Ramos (cell line): ENCODE measurements at regions not wholly inside any gene's neighbourhood (a gene's known extent, or its start where the extent isn't known, plus 50 kb on each side); places are given as distances from the start of the nearest gene placed in this dataset.

Source experiments
- in situ Hi-C: fragments of 300-500 bp; cut with MboI; formaldehyde crosslinking; loops from one replicate; pipeline ENCODE4 v1.14.3; 2022; ENCODE audit warnings: low sequenced_read_pairs; ENCODE audit not compliant: unreplicated experiment

DNA sequence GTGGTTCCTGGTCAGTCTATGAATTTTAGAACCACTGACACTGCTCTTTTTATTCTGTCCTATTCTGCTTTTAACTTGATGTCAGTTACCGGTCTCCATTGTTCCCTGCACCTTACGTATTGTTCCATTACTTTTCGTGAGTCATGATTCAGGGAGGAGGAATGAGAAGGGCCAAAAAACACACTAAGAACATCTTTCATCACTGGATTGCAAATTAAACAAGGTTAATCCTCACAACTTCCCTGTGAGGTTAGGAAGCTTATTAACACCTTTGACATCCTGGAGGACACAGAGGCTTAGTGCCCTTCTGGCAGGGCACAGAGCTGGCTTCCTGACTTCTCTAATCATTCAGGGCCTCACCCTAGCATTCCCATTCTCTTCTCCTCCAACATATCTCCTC lies 227.6 kb upstream of the SATB1 start:
- in situ Hi-C loops: no loop called here

DNA sequence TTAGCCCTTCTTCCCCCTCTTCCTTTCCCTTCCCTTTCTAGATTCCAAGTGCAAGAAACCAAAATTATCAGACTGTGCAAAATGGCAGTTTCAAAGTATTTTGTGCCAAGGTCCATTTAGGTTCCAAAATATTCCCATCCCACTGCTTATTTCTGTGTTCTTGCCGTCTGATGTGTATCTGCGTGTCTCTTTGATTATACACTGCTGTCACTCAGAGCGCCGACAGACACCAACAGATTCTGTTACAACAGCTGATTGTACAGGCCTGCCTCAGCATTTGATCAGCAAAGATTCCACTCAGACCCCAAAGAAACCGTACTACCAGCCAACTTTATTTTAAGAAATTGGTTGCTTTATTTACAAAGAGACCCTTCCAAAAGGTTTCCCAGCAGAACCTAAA lies 225.6 kb upstream of the SATB1 start:
- in situ Hi-C loops: no loop called here

DNA sequence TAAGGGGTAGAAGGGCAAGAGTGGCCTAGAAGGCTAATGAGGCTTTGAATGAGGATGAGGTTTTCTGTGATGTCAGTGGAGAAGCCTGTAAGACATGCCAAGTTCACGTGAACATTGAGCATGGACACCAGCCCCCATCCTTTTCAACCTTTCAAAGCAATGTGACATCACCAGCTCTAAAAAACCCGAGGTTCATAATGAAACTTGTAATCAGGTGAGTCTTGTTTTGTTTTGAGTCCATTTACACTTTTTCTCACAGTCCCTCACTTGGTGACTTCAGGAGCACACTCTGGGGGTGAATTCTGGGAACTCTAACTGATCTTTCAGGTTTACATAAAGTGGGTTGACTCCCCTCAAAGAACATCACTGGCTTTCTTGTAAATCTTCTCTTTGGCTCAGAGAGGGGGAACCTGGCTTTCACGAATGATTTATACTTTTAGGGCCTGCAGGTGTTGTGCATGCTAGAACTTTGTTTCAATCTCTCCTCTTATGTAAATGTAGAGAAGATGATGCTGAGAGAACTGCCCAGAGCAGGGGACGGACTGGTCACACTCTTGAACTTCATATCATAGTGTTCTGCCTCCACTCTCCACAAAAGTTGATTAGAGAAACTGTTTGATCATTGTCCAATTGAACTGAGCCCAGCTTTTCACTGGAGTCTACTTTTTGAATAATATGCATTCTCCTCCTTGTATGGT lies 224.7 kb upstream of the SATB1 start:
- in situ Hi-C loops: no loop called here

DNA sequence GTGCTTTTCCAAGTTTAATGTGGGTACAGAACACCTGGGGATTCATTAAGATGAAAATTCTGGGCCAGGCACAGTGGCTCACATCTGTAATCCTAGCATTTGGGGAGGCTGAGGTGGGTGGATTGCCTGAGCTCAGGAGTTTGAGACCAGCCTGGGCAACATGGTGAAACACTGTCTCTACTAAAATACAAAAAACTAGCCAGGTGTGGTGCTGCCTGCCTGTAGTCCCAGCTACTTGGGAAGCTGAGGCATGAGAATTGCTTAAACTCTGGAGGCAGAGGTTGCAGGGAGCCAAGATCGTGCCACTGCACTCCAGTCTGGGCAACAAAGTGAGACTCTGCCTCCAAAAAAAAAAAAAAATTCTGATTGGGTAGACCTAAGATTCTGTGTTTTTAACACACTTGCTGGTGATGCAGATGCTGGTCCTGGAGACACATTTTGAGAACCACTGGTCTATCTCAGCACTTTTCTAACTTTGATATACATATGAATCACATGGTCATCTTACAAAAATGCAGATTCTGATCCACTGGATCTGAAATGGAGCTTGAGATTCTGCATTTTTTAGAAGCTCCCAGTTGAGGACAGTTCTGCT lies 223.8 kb upstream of the SATB1 start:
- in situ Hi-C loops: no loop called here

DNA sequence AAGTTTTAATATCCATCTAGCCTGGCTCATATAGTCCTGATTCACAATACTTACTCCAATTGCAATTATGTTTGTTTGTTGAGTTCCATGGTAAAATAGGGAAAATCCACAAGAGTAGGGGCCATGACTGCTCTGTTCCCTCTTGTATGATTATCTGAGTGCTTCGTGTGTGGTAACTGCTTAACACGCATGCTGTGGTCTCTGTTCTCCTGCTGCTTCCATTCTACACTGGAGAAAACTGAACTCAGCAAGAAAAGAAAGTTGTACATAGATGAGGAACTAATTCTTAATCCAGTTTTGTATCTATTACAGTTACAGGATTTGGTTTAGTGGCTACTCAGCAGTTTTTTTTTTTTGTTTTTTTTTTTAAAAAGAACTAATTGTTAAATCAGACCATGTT lies 223.0 kb upstream of the SATB1 start:
- in situ Hi-C loops: no loop called here

DNA sequence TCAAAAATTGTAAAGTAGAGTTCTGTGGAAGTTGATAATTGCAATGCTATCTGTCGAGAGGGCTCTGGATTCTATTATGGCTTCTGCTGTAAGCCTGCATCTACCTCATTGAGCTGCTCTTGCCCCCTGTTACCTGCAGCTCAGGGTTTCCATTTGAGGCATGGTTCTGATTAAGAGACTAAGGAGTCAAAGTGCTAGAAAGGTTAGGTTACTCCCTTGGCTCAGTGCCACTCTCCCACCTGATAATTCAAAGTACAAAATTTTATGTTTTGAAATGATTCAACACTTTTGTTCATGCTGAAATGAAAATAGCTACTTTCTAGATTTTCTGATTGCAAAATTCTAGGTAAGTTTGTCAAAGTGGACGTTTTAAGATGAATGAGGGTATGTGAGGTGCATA lies 220.5 kb upstream of the SATB1 start:
- in situ Hi-C loops: no loop called here

DNA sequence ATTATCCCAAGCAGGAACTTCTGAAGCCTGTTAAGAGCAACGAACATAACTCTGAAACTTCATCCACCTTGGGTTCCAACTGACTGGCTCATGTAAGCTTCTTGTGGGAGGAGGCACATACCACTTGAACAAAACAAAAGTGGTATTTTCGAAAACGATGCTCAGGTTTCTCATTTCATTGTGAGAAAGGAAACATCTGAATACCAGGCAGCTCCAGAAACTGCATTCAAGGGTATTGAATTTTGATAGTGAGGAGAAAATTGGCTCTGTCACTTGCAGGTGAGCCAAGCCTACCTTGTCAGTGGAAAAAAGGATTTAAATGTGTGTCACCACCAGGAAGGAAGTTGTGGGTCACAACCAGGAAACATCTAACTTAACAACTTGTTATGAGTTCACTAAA lies 218.1 kb upstream of the SATB1 start:
- in situ Hi-C loops: no loop called here

DNA sequence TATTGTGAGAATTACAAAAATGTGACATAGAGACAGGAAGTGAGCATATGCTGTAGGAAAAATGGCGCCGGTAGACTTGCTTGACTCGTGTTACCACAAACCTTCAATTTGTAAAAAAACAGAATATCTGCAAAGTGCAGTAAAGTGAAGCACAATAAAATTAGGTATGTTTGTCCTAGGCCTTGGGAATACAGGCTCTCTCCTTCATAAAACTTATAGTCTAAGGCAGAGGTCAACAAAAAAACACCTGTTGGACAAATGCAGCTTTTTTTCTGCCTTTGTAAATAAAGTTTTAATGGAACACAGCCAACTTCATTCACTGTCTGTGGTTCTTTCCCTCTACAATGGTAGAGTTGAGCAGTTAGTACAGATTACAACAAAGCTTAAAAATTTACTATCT lies 216.8 kb upstream of the SATB1 start:
- in situ Hi-C loops: no loop called here

DNA sequence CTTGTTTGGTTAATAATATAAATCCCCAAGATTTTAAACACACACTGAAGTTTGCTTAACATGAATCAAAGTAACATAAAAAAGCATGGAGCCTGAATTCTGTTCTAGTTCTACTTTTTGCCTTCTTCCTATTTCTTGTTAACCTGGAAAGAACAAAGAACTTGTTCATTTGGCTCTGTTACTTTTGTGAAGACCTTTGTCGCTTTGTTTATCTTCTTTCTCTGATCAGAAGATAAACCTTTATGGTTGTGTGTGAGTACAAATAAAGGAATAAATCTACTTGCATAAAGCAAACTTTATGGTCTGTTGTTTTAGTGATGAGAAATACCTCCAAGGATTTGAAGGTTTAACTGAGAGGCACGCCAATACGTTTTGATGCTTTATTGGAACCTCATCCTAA lies 210.1 kb upstream of the SATB1 start:
- in situ Hi-C loops: no loop called here

DNA sequence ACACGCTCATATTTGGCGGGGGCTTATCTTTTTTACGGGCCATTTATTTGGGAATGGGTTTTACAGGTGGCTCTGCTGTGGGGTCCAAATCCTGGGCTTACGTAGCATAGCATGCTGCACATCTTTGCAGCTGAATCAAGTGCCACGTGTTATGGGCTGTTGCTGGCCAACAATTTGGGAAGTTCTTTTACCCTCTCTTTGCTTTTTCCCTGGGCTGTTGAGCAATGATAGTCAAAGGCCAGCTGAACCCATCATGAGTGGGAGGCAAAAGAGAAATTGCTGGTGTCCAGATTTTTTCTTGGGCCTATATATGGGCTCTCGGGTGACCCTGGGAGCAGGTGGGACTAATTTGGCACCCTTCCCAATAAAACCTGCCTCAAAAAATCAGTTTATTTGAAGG lies 209.3 kb upstream of the SATB1 start:
- in situ Hi-C loops: no loop called here

DNA sequence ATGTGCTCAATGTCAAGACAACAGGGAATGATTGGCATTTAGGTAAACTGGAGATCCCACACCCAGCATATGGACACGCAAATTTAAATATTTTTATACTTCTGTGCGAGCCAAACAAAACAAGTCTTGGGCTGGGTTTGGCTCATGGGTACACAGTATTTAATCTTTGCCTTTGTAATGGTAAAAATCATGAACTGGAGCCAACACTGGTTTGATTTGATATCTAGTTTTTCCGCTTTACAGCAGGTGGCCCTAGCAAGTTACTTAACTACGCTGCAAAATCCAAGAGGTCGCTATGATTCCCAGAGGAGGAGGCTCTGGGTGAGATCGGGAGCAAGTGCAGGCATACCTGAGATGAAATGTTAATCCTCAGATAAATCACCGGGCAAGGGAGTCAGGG lies 207.9 kb upstream of the SATB1 start:
- in situ Hi-C loops: no loop called here

DNA sequence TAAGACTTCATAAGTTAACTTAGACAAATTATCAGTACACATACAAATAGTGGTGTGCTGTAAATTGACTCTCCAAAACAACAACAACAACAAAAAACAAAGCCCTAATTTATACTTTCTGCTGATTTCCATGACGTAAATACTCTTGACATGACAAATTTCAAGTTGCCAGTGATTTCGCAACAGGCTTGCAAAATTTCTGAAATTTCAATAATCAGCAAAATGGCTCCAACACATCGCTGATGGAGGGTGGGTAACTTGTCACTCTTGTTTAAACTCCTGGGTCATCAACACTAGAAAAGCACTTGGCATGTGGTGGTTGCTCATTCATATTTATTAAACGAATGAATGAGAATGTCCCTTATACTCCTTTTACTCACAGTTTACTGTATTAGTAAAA lies 205.2 kb upstream of the SATB1 start:
- in situ Hi-C loops: no loop called here

DNA sequence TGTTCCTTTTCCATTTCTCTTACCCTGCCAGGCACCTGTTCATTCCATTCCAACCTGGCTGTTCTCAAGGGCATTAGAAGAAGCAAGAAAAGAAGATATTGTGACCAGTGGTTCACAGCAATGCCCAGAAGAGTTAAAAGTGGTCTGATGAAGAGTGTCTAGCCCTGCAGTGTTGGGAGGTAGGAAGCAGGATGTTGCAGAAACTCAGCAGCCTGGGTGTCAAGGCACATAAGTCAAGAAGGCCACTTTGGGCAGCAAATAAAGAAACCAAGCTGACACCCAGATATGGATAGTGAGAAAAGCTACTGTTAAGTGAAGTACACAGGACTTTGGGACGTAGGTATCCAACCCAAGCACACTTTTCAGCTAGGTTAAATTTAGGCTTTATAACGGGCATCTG lies 199.9 kb upstream of the SATB1 start:
- in situ Hi-C loops: no loop called here

DNA sequence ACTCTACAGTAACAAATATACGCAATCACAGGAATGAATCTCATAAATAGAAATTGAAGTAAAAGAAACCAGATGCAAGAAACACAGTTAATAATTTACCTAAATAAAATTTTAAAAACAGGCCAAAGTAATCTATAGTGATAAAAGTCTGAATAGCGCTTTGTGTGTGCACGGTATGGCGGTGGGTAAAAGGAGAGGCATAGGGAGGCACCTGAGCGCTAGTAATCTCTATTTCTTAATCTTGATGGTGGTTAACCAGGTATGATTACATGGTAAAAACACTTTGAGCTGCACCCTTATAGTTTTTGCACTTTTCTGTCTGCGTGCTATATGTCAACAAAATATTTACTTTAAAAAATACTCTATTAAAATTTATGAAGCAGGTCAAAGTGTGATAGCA lies 198.1 kb upstream of the SATB1 start:
- in situ Hi-C loops: no loop called here

DNA sequence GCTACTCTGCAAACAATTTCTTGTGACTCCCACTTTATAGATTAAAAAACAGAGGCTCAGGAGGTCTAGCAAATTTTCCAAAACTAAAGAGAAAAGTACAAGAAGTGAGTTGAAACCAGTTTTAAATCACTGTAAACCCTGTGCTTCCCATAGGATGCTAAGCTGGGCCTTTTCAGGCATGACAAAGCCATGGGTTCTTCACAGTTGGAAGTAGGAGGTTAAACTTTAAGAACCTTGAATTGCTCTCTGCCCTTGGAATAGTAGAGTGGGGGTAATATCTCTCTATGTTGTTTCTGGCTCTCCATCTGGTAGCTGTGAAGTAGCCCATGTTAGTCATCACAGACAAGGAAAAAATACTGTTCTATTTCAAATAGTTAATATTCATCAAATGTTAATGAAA lies 193.6 kb upstream of the SATB1 start:
- in situ Hi-C loops: no loop called here

DNA sequence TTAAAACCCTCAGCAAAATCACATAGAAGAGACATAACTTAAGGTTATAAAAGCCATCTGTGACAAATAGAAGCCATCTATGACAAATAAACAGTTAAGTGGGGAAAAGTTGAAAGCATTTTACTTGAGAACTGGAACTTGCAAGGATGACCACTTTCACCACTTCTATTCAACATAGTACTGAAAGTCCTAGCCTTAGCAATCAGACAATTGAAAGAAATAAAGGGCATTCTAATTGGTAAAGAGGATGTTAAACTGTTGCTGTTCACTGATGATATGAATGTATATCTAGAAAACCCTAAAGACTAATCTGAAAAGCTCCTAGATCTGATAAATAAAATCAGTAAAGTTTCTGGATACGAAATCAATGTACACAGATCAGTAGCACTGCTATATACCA lies 186.9 kb upstream of the SATB1 start:
- in situ Hi-C loops: no loop called here

DNA sequence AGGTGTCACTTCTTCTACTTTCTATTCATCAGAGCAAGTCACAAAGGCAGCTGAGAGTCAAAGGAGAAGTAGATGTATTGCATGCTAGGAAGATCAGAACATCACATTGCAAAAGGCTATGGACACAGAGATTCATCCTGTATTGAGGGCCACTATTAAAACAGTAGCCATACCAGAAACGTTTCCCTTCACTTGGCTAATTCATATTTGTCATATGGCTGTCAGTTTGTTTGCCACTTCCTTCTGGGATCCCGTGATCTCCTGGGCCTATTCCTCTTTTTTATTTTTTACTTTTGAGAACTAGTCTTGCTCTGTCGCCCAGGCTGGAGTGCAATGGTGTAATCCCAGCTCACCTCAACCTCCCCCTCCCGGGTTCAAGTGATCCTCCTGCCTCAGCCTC lies 184.0 kb upstream of the SATB1 start:
- in situ Hi-C loops: no loop called here

DNA sequence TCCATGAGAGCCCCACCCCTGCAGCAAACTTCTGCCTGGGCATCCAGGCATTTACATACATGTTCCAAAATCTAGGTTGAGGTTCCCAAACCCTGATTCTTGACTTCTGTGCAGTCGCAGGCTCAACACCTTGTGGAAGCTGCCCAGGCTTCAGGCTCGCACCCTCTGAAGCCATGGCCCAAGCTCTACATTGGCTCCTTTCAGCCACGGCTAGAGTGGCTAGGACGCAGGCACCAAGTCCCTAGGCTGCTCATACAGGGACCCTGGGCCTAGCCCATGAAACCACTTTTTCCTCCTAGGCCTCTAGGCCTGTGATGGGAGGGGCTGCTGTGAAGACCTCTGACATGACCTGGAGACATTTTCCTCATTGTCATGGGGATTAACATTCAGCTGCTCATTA lies 172.8 kb upstream of the SATB1 start:
- in situ Hi-C loops: no loop called here

DNA sequence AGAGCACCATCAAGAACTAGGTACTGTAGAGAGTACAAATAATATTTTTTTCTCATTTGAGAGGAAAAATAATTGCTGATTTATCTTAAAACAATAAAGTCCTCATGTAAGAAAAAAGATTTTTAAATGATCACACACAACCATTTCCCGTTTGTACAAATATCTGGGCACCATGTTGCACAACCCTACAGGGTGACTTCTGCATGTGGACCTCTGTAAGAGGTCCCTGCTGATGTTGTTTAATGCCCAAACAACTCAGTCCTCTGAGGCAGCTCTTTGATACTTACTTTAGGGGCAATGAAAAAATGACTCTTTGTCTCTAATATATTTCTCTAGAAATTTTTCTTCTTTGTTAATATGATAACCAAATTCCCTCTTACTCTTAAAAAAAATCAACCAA lies 168.1 kb upstream of the SATB1 start:
- in situ Hi-C loops: no loop called here

DNA sequence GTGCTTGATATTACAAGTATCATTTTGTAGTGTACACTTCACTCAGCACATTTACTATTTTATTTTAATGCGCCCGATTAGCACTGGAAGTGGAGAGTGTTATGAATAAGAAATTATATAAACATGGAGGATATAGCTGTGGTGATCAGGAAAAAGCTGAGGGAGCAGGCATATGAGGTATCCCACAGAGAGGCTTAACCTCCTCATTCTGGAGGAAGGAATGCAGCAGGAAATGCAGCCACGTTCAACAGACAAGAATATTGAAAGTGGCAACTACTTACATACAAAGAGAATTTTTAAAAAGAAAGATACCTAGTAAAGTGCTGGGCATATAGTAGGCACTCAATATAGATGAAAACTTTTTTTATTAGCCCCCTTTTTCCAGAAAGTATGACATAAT lies 166.0 kb upstream of the SATB1 start:
- in situ Hi-C loops: no loop called here

DNA sequence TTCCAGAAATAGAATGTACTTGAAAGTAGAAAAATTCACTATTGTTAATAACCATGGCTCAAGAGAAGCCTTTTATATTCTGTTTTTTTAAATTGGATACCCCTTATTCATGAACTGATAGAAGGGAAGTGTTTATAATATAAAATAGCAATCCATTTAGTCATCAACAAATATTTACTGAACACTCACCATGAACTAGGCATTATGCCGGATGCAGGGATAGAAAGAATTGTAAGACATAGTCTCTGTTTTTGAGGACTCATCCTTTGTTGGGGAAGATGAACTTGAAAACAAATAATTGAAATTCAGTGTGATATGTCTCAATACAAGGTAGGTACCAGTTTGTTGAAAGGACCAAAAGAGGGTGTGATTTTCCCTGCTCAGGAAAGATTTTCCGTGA lies 160.9 kb upstream of the SATB1 start:
- in situ Hi-C loops: no loop called here
